Keratinocyte (primary cell): ENCODE measurements at regions not wholly inside any gene's neighbourhood (a gene's known extent, or its start where the extent isn't known, plus 50 kb on each side); places are given as distances from the start of the nearest gene placed in this dataset.

Experiments used
- CTCF ChIP-seq, 3 experiments: IDR thresholded peaks in 1 of 3; conservative IDR thresholded peaks in 1 of 3; optimal IDR thresholded peaks in 1 of 3; 2 replicates in 2 of 3; 3 replicates in 1 of 3; pipeline versions ENCODE3 to v1.5.1; 2011; ENCODE audit warnings: low read length in 3 of 3, mild to moderate bottlenecking in 3 of 3, moderate library complexity in 2 of 3, control low read depth in 1 of 3, inconsistent platforms in 1 of 3; ENCODE audit not compliant: insufficient read depth in 2 of 3; ENCODE audit errors: extremely low read depth in 1 of 3
- EZH2 ChIP-seq: IDR thresholded peaks from one replicate; pipeline ENCODE4 v1.6.1; 2012; ENCODE audit warnings: inconsistent platforms, mild to moderate bottlenecking, low read length, moderate library complexity

GRCh38 chr1:38446936-38447335 is 400.3 kb upstream of the POU3F1 start:
- TF ChIP-seq CTCF (optimal IDR thresholded peaks at IDR 0.05 in 1 of 3, IDR thresholded peaks at IDR 0.05 in 1 of 3, conservative IDR thresholded peaks at IDR 0.05 in 1 of 3; ENCODE audit: extremely low read depth in 1 of 3, insufficient read depth in 2 of 3, low read length in 3 of 3) (no peak), EZH2 (no peak)
